Stimulated activated CD8-positive, alpha-beta memory T cell treated with anti-CD3 and anti-CD28 coated beads, Interleukin-7, amount 100 ng/mL, for 4 hours (primary cell): ENCODE measurements at regions not wholly inside any gene's neighbourhood (a gene's known extent, or its start where the extent isn't known, plus 50 kb on each side); places are given as distances from the start of the nearest gene placed in this dataset.
"Not testable (repeated sequence)": the region's sequence is repeated elsewhere in the genome, so short reads cannot be mapped to it uniquely, and the experiment has no call there.

ENCODE experiments used
- DNase-seq, 2 donors: peaks; one replicate each; pipeline ENCODE4 v3.0.0-alpha.2; 2020; ENCODE audit warnings: low read depth in 2 of 2

DNA sequence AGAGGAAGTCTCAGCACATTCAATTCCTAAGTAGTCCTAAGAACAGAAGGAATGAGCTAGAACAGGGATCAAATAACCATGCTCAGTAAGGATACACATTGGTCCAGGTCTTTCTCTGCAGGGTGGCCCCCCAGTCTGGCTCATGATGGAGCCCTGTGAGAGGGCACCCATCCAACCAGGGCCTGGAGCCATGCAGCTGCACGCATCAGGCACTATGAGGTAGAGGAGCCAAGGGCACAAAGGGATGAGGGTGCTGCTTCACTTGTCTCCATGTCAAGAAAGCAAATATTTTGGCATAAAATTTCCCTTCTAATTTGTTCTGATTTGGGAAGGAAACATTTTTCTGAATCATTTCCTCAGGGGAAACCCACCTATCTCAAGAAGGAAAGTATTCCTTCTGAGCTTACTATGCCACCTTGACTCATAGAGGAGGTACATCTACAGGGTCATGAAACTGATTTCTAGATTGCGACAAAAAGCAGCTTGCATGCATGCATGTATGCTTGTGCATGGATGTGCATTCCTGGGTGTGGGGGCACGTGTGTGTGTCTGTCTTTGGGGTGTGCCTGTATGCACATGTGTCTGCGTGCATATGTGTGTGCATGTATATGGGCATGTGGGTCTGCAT lies 600.3 kb downstream of the MID1IP1 start:
- no peak for DNase-seq

DNA sequence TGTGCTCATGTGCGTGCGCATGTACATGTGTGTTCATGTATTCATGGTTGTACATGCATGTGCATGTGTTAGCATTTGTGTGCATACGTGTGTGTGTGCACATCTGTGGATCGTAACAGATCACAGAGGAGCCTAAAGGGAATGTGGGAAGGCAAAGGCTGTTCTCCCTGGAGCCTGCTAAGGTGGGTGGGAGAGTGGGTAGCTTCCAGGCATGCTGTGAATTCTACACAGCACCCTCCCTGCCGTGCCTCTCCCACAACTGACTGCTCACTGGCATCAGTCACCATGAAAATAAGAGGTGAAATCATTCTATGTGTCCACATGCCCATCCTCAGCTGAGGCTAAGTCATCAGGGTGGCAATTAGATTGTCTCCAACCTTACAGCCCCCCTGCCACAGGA lies 600.9 kb downstream of the MID1IP1 start:
- DNase-seq, result no peak

GRCh38 chrX:39406799-39407198 lies 605.5 kb downstream of the MID1IP1 start:
- DNase-seq, result no peak

DNA sequence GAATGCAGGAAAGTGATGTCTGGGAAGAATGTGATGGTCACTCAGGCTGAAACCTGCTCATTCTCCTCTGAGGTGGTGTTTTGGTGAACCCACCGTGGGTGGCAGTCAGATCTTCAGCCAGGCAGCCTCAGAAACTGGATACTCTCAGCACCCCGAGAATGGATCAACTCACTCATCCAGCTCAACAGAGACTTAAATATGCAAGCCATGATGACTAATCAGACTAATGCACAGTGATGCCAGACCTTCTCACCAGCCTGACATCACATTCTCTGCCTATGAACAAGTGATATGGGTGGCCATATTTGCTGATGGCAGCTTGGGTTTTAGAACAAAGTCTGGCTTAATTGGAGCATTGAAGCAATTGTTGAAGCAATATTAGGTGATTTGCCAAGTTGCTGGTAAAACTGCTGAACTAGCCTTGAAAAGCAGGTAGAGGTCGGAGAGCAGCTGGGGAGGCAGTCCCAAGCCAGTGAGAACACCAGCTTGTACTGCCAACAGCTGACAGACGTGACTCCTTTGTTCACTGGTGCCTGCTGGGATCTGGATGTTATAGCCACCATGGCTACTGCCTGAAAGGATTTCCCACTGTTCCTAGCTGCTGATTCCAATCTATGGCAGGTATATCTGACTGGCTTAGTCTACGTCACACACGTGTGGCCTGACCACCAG lies 608.1 kb downstream of the MID1IP1 start:
- DNase-seq, result no peak

DNA sequence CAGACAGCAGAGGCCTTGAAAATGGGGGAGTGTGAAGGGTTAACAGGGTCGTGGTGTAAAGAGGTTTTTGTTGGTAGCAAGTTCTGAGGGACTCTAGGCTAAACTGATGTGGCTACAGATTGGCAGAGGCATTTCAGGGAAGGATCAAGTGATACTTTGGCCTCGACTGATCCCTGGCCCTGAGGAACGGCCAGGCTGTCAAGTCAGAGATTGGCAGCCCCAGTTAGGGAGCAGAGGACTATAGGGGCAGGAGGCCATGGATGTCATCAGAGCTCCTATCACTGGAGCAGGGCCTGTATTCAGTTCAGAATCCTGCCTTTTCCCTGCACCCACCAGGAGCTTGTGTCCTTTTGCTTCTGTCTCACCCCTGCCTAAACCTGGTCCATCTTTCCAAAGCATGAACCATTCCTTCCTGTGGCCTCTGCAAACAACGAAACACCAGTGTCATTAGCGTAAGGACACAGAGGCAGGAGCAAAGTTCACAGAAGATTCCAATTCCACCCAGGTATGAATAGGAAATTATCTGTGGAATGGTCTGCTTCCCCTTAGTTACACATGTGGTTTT lies 613.1 kb downstream of the MID1IP1 start:
- no peak for DNase-seq

DNA sequence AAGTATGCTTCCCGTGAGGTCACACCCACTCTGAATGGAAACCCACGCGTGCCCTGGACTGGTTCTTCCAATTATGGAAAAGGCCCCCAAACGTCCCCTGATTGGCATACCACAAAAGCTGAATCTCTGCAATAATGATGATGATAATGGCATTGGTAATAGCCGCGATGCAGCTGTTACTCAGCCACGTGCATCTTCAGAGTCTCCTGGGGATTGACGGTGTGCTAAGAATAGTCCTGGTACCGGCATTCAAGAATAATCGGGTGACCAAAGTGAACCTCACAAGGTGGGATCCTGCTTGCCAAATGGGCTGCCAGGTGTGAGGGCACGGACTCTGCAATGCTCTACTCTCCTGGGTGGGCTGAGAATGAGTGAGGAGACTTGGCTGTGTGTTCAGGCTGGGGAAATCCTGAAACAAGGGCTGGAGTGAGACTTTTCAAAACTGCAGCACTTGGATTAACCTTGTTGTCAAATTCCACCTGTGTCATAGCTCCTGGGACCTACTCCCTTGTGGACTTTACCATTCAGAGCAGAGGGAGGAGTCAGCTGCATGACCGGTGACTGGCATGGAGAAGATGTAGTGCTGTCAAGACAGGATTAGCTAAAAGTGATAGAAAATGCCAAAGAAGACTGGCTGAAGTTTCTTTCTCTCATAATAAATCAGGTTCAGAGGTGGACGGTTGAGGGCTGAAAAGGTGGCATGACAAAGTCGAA lies 615.4 kb downstream of the MID1IP1 start:
- DNase-seq, result no peak

GRCh38 chrX:39418254-39418704 lies 617.0 kb downstream of the MID1IP1 start:
- no peak for DNase-seq

DNA sequence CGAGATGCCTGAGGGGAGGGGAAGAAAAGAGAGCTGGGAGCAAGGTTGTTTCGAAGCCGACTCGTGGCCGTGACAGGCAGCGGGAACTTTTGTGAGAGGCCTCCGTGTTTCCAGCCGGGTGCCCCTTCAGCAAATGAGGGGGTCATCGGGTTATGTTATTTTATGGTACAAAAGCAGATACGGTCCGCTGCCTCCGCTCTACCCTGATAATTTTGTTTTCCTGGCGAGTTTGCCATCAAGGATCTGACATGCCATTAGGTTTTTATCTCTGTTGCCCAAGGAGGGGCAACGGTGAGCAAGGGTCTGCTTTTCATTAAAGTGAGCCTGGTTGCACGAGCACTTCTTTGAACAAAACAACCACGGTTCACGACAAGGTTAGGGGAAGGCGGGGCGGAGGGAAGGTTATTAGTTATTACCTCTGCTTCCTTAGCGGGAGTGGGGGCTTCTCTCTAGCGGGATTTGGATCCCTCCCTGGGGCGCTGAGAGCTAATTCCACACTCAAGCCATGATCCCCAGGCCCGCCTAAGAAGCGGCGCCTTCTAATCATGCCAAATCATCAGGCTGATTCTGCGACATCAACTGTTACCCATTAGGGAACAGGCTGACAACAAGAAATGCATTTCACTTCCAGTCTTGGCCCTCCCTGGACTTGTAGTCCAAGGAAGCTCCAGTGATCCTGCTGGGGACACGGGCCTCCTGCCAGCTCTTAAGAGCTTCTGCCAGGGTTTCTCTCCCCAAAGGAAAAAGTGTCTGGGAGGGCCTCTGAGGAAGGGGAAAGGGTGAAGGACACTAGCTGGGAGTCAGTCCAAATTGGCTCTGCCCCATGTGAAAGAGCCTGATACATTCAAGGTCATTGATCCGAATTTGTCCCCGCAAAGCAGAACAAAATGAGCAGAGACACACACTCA lies 617.7 kb downstream of the MID1IP1 start:
- DNase-seq, result no peak

DNA sequence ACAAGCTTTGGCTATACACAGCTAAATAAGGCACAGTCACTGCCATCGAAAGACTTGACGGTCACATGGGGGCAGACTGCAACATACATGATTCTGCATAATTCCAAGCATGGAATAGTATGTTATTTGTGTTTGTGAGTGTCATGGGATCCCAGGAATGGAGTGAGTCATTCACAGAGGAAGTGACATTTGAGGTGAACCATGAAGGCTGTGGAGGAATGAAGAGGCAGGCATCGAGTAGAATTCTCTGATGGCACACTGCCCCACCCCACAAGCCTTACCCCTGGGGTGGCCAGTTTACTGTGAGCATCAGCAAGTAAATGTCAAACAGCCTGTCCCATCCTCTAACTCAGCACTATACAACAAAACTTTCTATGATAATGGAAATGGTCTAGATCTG lies 619.7 kb downstream of the MID1IP1 start:
- DNase-seq, result no peak

GRCh38 chrX:39425124-39425806 lies 624.0 kb downstream of the MID1IP1 start:
- no peak for DNase-seq

- DNase-seq, result no peak
Measured at GRCh38 chrX:39426101-39426500, 624.8 kb downstream of the MID1IP1 start.

GRCh38 chrX:39427492-39427891 lies 626.2 kb downstream of the MID1IP1 start:
- no peak for DNase-seq

DNA sequence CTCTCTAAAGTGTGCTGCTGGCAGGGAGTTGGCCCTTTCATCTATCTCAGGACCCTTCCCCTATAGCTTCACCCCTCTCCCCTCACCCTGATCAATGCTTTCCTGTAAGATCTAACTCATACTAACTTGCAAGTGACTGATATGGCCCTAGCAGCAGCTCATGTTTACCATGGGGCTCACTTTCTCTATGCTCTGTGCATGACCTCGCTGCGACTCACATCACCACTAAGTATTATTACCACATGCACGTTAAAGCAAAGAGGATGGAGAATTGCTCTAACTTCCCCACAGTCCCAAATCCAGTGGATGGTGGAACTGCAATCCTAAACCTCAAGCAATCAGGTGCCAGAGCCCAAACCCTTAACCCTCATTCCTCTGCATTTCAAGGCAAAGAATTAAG lies 626.6 kb downstream of the MID1IP1 start:
- no peak for DNase-seq

DNA sequence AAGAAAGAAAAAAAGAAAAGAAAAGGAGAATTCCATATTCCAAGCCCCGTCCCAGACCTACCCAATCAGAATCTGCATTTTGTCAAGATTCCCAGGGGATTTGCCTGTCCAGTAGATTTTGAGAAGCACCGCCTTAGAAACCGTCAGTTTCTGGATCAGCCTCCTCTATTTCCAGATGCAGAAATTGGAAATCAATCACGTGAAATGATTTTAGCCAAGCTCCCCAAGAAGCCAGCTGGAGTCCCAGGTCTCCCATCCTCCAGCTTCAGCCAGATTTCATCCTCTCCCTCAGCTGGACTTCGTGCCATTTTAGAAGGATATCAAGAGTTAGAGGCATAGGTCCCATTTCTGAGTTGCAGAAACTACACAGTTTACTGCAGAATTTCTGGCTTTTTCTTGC lies 629.3 kb downstream of the MID1IP1 start:
- DNase-seq, result no peak

DNA sequence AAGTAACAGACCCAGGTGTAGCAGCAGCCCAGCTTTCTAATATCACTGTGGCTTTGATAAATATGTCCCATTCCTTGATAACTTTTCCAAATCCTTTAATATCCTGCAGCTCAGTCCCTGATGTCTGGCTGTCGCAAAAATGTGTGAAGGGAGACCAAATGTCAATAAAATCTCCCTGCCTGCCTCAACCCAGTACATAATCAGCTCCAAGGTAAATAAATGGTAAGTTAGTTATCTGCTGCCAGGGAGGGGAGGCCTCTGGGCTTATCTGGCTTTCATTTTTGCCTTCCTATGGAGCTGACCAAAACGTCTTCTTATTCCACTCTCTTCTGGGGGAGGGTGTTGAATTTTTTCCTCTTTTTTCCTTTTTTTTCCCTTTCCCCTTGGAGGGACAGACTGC lies 630.6 kb downstream of the MID1IP1 start:
- DNase-seq, result no peak

GRCh38 chrX:39434671-39435070 lies 633.4 kb downstream of the MID1IP1 start:
- not testable (repeated sequence) for DNase-seq

- not testable (repeated sequence) for DNase-seq
Measured at GRCh38 chrX:39436538-39436937, 635.3 kb downstream of the MID1IP1 start.

- no peak for DNase-seq
Measured at GRCh38 chrX:39437670-39438441, 636.6 kb downstream of the MID1IP1 start.

DNA sequence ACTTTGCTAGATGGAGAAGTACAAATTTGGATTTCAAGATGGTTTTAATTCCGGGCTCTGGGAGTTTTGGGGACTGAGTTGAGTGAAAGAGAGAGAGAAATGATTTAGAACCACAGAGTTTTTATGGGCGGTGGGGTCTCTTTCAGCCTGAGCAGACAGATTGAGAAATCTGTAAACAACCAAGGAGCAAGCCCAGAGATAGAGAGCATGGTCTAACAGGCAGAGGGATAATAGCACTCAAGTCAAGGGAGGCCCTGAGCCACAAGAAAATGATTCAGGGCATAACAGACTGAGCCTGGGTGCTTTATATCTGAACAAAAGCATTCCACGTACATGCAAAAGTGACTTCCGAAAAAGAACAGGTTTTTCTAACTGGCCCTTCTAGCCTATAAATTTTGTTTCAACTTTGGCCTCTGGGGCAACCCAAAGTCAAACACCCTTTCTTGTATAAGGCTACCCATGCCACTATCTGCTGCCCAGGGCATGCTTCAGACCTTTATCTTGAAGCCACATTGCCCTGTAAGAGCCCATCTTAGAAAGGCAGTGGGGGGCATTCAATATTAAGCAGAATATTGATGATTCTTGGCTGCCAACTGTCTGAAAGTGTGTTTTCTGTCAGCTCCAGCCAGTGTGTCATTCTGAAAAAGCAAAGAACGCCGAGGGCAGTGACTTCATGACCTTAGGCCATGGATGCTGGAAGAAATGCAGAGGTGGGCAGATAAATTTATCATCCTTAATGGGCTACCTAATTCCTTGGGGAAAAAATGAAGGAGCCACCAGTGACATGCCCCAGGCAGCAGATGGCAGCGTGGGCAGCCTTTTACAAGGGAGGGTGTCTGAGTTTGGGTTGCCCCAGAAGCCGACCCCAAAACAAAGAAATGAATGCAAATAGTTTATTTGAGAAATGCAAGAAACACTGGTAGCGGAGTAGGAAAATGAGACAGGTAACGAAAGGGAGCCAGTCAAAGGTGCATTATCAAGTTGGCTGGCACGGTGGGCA lies 637.6 kb downstream of the MID1IP1 start:
- no peak for DNase-seq
